Astrocyte (in vitro differentiated cells and primary cell): ENCODE measurements at regions not wholly inside any gene's neighbourhood (a gene's known extent, or its start where the extent isn't known, plus 50 kb on each side); places are given as distances from the start of the nearest gene placed in this dataset.

ENCODE experiments used
- DNase-seq: peaks from one replicate; pipeline ENCODE4 v3.0.0-alpha.2; 2010; ENCODE audit warnings: low read depth
- FAIRE-seq: peaks from 2 replicates; lab custom pipeline; 2011; peaks lifted over from hg19 to GRCh38; lab: Jason Lieb, UNC
- H2AFZ ChIP-seq: 2 replicates; pipeline ENCODE4 v1.6.0; 2012; ENCODE audit warnings: low read depth, low read length, inconsistent platforms
- H3K27ac ChIP-seq: 2 replicates; pipeline ENCODE4 v1.5.1; 2011; ENCODE audit warnings: low read depth, low read length, inconsistent platforms
- H3K27me3 ChIP-seq: 2 replicates; pipeline ENCODE4 v1.6.0; 2011; ENCODE audit warnings: low read length, inconsistent platforms; ENCODE audit not compliant: insufficient read depth
- H3K36me3 ChIP-seq: 2 replicates; pipeline ENCODE4 v1.5.1; 2011; ENCODE audit warnings: low read length, inconsistent platforms; ENCODE audit not compliant: insufficient read depth
- H3K4me1 ChIP-seq: 2 replicates; pipeline ENCODE4 v1.5.1; 2011; ENCODE audit warnings: low read length, inconsistent platforms; ENCODE audit not compliant: insufficient read depth
- H3K4me2 ChIP-seq: 2 replicates; pipeline ENCODE4 v1.6.0; 2012; ENCODE audit warnings: low read length, inconsistent platforms
- H3K4me3 ChIP-seq: 2 replicates; pipeline ENCODE4 v1.5.1; 2011; ENCODE audit warnings: low read depth, mild to moderate bottlenecking, low read length, inconsistent platforms; ENCODE audit not compliant: insufficient read depth
- H3K79me2 ChIP-seq: 2 replicates; pipeline ENCODE4 v1.6.0; 2012; ENCODE audit warnings: mild to moderate bottlenecking, low read length, inconsistent platforms; ENCODE audit not compliant: insufficient read depth
- H3K9ac ChIP-seq: 2 replicates; pipeline ENCODE4 v1.6.0; 2012; ENCODE audit warnings: mild to moderate bottlenecking, low read length, inconsistent platforms
- H3K9me3 ChIP-seq: 2 replicates; pipeline ENCODE4 v1.5.1; 2012; ENCODE audit warnings: low read depth, mild to moderate bottlenecking, low read length, inconsistent platforms; ENCODE audit not compliant: insufficient read depth
- H4K20me1 ChIP-seq: 2 replicates; pipeline ENCODE4 v1.6.0; 2012; ENCODE audit warnings: low read length, inconsistent platforms; ENCODE audit not compliant: insufficient read depth
- H3K27ac Mint-ChIP-seq: one replicate; pipeline ENCODE4 v1.8.0; 2021; ENCODE audit warnings: mild to moderate bottlenecking, mixed read lengths; ENCODE audit not compliant: unreplicated experiment
- H3K27me3 Mint-ChIP-seq: one replicate; pipeline ENCODE4 v1.8.0; 2021; ENCODE audit warnings: low read depth, mixed read lengths; ENCODE audit not compliant: unreplicated experiment
- H3K36me3 Mint-ChIP-seq: one replicate; pipeline ENCODE4 v1.8.0; 2021; ENCODE audit warnings: low read depth, mixed read lengths; ENCODE audit not compliant: unreplicated experiment
- H3K4me1 Mint-ChIP-seq: one replicate; pipeline ENCODE4 v1.8.0; 2021; ENCODE audit warnings: low read depth, mixed read lengths; ENCODE audit not compliant: unreplicated experiment
- H3K4me3 Mint-ChIP-seq: one replicate; pipeline ENCODE4 v1.8.0; 2021; ENCODE audit warnings: mild to moderate bottlenecking, moderate library complexity, mixed read lengths; ENCODE audit not compliant: unreplicated experiment
- H3K9me3 Mint-ChIP-seq: one replicate; pipeline ENCODE4 v1.8.0; 2021; ENCODE audit warnings: mild to moderate bottlenecking, mixed read lengths; ENCODE audit not compliant: unreplicated experiment
- CTCF ChIP-seq: IDR thresholded peaks from 2 replicates; pipeline ENCODE4 v1.5.1; 2011; ENCODE audit warnings: low read depth, mild to moderate bottlenecking, inconsistent platforms, low read length, moderate library complexity; ENCODE audit not compliant: insufficient read depth
- EZH2 ChIP-seq: IDR thresholded peaks from 2 replicates; pipeline ENCODE4 v1.6.1; 2012; ENCODE audit warnings: mild to moderate bottlenecking, low read length, inconsistent platforms; ENCODE audit not compliant: insufficient read depth

GRCh38 chr6:102907181-102907580 is 1513.7 kb downstream of the GRIK2 start:
- FAIRE-seq: no peak
- Histone ChIP-seq H3K4me3 (no peak overlapping the region), H3K9ac (no peak overlapping the region), H4K20me1 (no peaks in the 10 kb centered on the region), H3K4me2 (no peak overlapping the region), H2AFZ (no peak overlapping the region), H3K4me1 (no peaks in the 10 kb centered on the region), H3K27me3 (no peaks in the 10 kb centered on the region), H3K79me2 (no peaks in the 10 kb centered on the region), H3K27ac (no peak overlapping the region), H3K36me3 (no peaks in the 10 kb centered on the region), H3K9me3 (no peaks in the 10 kb centered on the region)
- DNase-seq: no peak
- Mint-ChIP-seq H3K36me3 (no peaks in the 10 kb centered on the region), H3K4me1 (no peaks in the 10 kb centered on the region), H3K27ac (no peak overlapping the region), H3K4me3 (no peak overlapping the region), H3K9me3 (no peaks in the 10 kb centered on the region), H3K27me3 (no peaks in the 10 kb centered on the region)
- TF ChIP-seq EZH2 (no peak), CTCF (no peak)

GRCh38 chr6:102902471-102902870 is 1509.0 kb downstream of the GRIK2 start:
- no peaks in the 10 kb centered on the region for H3K36me3 Mint-ChIP-seq
- H3K9me3 Mint-ChIP-seq: no peaks in the 10 kb centered on the region
- no peak overlapping the region for H3K27ac Mint-ChIP-seq
- H3K27me3 Mint-ChIP-seq: no peaks in the 10 kb centered on the region
- Histone ChIP-seq H3K36me3 (no peaks in the 10 kb centered on the region), H3K79me2 (no peaks in the 10 kb centered on the region), H3K27ac (no peak overlapping the region), H3K4me3 (no peak overlapping the region), H4K20me1 (no peaks in the 10 kb centered on the region), H3K4me2 (no peak overlapping the region), H3K9me3 (no peaks in the 10 kb centered on the region), H2AFZ (no peak overlapping the region), H3K9ac (no peak overlapping the region), H3K4me1 (no peaks in the 10 kb centered on the region), H3K27me3 (no peaks in the 10 kb centered on the region)
- TF ChIP-seq EZH2: no peak
- no peak for TF ChIP-seq CTCF
- no peak overlapping the region for H3K4me3 Mint-ChIP-seq
- DNase-seq: no peak
- no peak for FAIRE-seq
- no peaks in the 10 kb centered on the region for H3K4me1 Mint-ChIP-seq

GRCh38 chr6:102895683-102896082 is 1502.2 kb downstream of the GRIK2 start:
- Histone ChIP-seq H3K9me3 (no peaks in the 10 kb centered on the region), H3K27ac (no peak overlapping the region), H4K20me1 (no peaks in the 10 kb centered on the region), H3K4me1 (no peaks in the 10 kb centered on the region), H3K79me2 (no peaks in the 10 kb centered on the region), H3K4me3 (no peak overlapping the region), H3K36me3 (no peaks in the 10 kb centered on the region), H3K4me2 (no peak overlapping the region), H2AFZ (no peak overlapping the region), H3K9ac (no peak overlapping the region), H3K27me3 (no peaks in the 10 kb centered on the region)
- Mint-ChIP-seq H3K27me3 (no peaks in the 10 kb centered on the region), H3K4me3 (no peak overlapping the region), H3K9me3 (peaks cover 1% of the 10 kb centered on the region), H3K4me1 (no peaks in the 10 kb centered on the region), H3K36me3 (no peaks in the 10 kb centered on the region), H3K27ac (no peak overlapping the region)
- FAIRE-seq: no peak
- DNase-seq: no peak
- TF ChIP-seq EZH2 (no peak), CTCF (no peak)
